Myocyte (in vitro differentiated cells): ENCODE measurements at regions not wholly inside any gene's neighbourhood (a gene's known extent, or its start where the extent isn't known, plus 50 kb on each side); places are given as distances from the start of the nearest gene placed in this dataset.

Experiments
- DNase-seq: peaks from one replicate; pipeline ENCODE4 v3.0.0-alpha.2; 2012; ENCODE audit warnings: low read depth

DNA sequence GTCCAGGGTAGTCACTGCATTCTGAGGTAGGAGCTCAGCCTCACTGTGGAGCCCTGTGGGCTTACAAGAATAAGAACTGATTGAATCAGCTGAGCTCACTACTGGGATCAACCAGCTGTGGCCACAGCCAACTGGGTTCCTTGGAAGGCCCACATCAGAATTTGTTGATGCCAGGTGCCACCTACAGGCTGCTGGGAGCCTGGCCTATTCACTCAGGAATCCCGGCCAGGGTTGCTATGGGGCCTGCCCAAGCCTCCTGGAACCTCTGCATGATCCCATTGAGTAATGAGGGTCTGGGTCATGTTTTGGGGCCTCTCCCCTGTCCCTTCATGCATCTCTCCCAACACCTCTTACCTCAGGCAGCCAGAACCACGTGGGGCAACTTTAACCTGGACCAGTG is 53.9 kb upstream of the KIAA1210 start:
- peak; percentile 22 for DNase-seq

DNA sequence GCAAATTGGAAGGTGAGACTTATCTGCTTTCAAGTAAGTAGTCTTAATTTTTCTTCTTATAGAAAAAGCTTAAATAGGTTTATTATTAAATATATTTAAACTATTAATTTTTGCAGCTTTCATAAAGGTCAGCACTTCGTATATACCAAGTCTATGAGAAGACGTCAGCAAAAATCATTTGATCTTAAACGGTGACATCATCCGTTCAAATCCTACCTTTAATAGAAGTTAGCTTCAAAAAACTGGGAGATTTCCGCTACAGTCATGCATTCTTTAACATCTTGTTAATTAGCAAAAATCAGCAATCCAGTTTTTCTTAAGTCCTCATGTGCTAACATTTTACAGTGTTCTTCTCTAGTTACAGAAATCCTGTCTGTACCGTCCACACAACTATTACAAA is 49.9 kb upstream of the PGRMC1 start:
- DNase-seq: no peak
